ENCODE measurements at regions not wholly inside any gene's neighbourhood (a gene's known extent, or its start where the extent isn't known, plus 50 kb on each side); places are given as distances from the start of the nearest gene placed in this dataset.
"Not testable (repeated sequence)": the region's sequence is repeated elsewhere in the genome, so short reads cannot be mapped to it uniquely, and the experiment has no call there.

DNA sequence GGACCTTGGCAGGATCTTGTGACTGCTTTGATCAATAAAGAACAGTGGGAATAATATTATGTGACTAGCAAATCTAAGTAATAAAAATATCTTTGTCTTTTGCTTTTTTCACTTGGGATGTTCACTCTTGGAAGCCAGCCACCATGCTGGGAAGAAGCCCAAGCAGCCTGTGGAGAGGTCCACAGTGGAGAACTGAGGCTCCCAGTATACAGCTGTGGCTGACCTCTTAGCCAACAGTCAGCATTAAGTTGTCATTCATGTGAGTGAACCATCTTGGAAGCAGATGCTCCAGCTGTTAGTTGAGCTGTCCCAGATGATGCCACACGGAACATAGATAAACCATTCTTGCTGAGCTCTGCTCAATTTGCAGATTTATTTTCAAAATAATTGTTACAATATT, 160.0 kb downstream of the OSR1 start:
- no peak for DNase-seq

GRCh38 chr2:19195661-19196060, 162.8 kb downstream of the OSR1 start:
- DNase-seq: no peak

- no peak for DNase-seq
These were observed 169.0 kb downstream of the OSR1 start for GRCh38 chr2:19189391-19189790.

GRCh38 chr2:19187323-19188020, 171.0 kb downstream of the OSR1 start:
- no peak for DNase-seq

DNA sequence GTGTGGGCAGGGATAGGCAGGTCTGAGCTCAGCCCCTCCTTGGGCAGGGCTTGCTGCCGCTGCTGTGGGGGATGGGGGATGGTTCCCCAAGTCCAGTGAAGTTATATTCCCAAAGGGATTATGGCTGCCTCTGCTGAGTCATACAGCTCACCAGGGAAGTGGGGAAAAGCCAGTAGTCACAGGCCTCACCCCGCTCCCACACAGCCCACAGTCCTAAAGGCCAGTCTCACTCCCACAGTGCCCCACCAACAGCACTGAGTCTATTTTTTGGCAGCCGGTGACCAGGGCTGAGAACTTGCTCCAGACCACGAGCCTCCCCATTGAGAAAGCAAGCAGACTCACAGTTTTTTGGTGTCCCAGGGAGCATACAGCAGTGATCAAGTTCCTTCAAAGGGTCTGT, 173.3 kb downstream of the OSR1 start:
- DNase-seq: no peak

DNA sequence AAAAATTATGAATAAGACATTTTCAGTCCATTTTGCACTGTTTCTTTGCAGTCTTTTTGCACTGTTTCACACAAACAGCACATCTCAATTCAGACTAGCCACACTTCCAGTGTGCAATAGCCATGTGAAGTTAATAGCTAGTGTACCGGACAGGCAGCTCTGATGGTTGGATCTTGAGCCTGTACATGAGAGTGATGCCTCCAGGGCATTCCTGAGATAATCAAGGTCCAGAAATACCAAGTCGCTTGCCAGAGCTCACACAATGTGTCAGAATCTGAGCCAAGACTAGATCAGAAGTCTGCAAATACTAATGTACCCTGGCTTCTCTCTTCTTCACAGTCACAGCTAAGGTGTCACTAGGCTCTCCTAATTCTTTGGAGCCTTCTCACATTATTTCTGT, 180.2 kb downstream of the OSR1 start:
- no peak for DNase-seq

GRCh38 chr2:19176977-19177376, 181.4 kb downstream of the OSR1 start:
- DNase-seq: no peak

DNA sequence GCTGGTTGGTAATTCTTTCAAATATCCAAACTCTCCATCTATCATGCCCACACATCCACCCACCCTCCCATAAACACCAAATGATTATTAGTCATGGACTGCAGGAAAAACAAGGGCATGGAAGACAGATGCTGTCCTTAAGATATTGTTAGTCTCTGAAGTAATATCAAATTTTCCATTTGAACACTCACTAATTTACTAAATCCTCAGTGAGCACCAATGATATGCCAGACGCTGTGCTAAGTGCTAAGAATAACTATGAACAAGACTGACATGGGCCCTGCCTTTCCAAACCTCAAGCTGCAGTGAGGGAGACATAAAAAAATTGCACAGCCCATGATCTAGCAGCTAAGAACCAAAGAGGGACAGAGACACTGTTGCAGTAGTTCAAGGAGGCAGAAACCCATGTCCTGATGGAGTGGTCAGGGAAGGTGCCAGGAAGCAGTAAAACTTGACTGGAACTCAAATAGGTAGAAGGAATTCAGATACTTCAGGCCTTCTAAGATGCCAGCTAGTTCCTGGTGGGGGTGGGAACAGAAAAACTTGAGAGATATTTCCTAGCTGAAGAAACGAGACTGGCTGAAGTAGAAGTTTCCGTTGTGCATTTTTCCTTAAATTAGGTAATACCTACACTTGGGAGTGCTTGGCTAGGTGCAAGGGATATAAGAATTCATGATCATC, 182.1 kb downstream of the OSR1 start:
- no peak for DNase-seq

DNA sequence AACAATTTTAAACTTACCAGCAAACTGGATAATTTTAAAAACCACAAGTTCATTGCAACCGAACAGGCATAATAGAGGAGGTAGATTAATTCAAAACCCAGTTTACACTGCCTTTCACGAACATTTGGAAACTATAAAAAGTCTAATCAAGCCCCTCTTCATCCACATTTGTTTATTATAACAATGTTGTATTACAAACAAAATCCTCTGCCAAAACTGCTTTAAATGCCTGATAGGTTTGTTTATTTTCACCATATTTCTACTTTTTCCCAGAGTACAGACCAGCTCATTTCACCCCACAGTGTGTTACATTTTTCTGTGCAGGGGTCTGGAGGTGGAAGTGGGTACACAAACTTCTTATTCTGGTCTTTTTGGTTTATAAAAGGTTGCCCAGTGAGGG, 184.2 kb downstream of the OSR1 start:
- no peak for DNase-seq

- DNase-seq: no peak
These were observed 187.0 kb downstream of the OSR1 start for GRCh38 chr2:19171409-19171808.

GRCh38 chr2:19169134-19169768, 189.2 kb downstream of the OSR1 start:
- no peak for DNase-seq

DNA sequence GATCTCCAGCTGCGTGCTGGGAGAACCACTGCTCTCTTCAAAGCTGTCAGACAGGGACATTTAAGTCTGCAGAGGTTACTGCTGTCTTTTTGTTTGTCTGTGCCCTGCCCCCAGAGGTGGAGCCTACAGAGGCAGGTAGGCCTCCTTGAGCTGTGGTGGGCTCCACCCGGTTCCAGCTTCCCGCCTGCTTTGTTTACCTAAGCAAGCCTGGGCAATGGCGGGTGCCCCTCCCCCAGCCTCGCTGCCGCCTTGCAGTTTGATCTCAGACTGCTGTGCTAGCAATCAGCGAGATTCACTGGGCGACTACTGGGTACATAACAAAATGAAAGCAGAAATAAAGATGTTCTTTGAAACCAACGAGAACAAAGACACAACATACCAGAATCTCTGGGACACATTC, 194.3 kb downstream of the OSR1 start:
- not testable (repeated sequence) for DNase-seq

DNA sequence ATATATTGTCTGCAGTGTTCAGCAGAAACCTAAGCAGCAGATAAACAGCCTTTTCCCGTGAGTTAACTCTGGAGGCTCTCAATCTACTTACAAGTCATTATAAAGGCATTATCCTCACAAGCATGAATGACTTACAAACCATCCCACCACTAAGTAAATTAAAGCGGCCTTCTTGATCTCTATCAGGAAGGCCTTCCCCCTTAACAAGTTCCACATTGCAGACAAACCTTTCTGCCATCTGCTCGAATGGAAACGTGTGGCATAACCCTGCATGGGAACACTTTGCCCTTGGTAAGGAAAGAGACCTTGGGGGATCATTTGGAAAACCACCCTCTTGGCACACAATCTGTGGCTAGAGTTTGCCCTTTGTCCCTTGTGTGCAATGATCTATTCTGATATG, 199.5 kb downstream of the OSR1 start:
- DNase-seq: no peak

DNA sequence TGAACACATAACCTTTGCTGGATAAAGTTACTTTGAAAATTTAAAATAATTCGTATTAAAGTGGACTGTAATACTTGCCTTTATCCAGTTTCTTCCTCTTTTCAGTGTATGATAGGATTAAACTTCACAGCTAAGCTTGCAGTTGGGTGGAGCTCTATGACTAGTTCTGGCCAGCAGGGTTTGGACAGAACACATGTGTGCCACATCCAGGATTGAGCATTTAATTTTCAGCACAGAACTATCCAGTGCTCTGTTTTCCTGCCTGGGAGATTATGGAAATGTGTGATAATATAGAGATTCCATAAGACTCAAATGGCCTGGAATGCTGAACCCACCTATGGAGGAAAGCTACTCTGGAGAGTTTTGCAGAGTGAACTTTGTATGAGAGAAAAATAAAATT, 200.2 kb downstream of the OSR1 start:
- DNase-seq: no peak

DNA sequence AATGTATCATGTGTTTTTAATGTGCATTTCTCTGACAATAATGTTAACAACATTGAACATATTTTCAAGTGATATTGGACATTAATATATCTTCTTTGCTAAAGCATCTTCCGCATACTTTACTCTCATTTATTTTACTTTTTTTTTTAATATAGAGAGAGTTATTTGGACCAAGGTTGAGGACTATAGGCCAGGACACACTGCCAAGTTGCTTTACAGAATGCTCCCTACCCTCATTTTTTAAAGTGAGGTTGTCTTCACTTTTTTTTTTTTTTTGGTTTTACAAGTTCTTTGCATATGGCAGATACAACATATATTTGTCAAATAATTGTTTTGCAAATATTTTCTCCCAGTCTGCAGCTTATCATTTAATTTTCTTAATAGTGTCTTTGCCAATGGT, 201.8 kb downstream of the OSR1 start:
- DNase-seq: no peak

GRCh38 chr2:19150726-19151125, 207.7 kb downstream of the OSR1 start:
- DNase-seq: no peak

DNA sequence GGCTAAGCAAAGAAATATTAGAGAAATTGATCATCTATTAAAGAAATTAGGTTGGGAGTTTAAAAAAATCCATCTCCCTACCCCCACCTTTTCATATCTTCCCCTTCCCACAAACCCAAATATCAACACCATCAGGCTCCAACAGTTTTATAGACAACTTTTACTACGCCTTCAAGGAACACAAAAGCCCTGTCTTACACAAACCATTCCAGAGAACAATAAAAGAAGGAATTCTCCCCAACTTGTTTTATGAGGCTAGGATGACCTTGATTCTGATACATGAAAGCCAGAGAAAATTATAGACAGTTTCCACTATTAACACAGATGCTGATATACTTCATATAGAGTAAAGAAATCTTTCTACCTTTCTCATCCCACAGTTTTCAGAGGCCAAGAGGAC, 211.6 kb downstream of the OSR1 start:
- DNase-seq: no peak

- no peak for DNase-seq
These were observed 217.0 kb downstream of the OSR1 start for GRCh38 chr2:19141234-19142004.

GRCh38 chr2:19140463-19141208, 217.8 kb downstream of the OSR1 start:
- DNase-seq: no peak

GRCh38 chr2:19139386-19139785, 219.0 kb downstream of the OSR1 start:
- no peak for DNase-seq

- DNase-seq: no peak
These were observed 220.1 kb downstream of the OSR1 start for GRCh38 chr2:19138264-19138825.

DNA sequence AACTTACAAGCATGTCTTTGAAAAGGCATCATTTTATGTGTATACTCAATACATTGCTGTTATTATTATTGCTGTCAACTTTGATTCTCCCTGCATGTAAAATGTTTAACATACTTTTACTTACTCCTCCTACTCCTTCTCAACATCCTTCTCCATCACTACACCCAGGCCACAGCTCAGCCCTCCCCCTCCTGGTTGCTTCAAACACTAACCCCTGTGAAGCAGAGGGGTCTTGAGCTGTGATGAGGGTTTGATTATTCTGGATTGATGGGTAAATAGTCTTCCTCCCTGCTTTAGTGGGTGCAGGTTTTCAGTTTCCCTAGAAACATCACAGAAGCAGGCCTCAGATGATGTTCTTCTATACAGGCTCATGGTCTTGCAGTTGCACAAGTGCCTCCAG, 221.0 kb downstream of the OSR1 start:
- no peak for DNase-seq

DNA sequence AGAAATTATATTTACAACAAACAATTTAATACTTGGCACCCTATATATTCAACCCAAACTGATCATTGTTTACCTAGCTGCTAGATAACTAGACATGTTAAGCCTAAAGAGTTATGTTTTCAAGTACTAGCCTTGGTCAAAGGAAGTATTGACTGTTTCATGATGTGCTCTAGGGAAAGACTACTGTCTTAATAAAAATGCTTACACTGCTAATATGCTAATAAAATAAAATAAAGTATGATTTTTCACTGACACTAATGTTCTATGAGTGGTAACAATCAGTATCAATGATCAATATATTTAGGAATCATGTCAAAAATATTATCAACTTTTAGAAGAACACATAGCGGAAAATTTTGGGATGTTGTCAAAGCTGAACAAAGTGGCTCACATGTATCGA, 225.5 kb downstream of the OSR1 start:
- DNase-seq: no peak
